UCSD-AML1 (cell line): ENCODE measurements at regions not wholly inside any gene's neighbourhood (a gene's known extent, or its start where the extent isn't known, plus 50 kb on each side); places are given as distances from the start of the nearest gene placed in this dataset.

Experiments used
- DNase-seq: peaks from one replicate; lab custom pipeline; 2025; ENCODE audit not compliant: unreplicated experiment; lab: John Stamatoyannopoulos, UW

DNA sequence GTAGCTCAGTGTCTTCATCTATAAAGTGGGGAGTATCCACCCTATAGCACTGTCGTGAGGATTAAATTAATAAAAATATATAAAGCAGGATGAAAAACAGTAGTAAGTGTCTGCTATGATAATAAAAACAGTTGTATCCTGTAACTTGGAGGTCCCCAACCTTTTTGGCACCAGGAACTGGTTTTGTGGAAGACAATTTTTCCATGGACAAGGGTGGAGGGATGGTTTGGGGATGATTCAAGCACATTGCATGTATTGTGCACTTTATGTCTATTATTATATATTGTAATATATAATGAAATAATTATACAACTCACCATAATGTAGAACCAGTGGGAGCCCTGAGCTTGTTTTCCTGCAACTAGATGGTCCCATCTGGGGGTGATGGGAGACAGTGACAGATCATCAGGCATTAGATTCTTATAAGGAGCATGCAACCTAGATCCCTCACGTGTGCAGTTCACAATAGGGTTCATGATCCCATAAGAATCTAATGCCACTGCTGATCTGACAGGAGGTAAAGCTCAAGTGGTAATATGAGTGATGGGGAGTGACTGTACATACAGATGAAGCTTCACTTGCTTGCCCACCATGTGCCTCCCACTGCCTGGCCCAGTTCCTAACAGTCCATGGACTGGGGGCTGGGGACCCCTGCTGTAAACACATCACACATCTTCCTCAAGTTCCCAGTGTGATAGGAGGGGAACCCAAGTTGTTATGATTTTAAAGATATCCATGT is 177.4 kb upstream of the DAPK1 start:
- no peak for DNase-seq

GRCh38 chr9:87322840-87323635 is 174.6 kb upstream of the DAPK1 start:
- DNase-seq, result no peak

- DNase-seq, result no peak
Observed at GRCh38 chr9:87323928-87324327, 173.7 kb upstream of the DAPK1 start.

GRCh38 chr9:87324613-87325194 is 173.0 kb upstream of the DAPK1 start:
- no peak for DNase-seq

DNA sequence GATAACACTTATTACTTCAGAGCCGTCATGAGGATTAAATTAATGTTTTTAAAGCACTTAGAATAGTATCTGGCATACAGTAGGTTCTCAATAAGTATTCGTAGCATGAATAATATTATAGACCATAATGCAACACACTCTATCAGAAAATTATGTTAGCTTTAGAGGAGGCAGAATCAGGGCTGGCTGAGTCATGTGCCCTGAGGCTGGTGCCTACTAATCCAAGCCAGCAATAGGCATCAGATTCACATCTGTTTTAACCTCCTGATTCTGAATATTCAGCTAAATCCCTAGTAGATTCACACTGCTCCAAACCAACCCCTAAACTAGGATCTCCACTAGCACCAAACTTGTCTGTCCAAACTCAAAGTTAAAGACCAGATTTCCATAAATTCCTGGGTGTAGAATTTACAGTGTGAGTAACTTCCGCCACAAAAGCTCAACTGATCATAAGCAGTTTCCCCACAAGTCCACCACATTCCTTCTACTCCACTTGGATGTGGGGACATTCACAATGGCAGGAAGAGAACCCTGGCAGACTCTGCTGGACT is 170.0 kb upstream of the DAPK1 start:
- DNase-seq, result no peak

- no peak for DNase-seq
Observed at GRCh38 chr9:87333802-87334201, 163.9 kb upstream of the DAPK1 start.

DNA sequence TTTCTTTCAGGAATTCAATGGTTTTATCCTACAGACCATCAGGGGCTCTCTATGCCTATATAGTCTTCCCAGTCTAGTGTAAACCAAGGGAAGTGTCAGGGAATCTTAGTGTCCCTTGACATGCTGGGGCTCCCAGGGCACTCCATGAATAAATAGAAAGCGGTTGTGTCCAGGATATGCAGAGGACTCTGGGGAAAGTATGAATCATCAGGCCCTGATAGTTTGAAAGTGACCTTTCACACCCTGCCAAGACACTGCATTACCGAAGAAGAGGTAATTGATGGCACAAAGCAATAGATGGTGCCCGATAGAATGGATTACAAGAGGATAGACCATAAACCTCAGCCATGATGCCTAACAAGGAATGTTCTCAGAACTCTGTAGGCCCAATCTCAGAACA is 163.3 kb upstream of the DAPK1 start:
- DNase-seq, result no peak

- DNase-seq, result no peak
Observed at GRCh38 chr9:87336407-87336806, 161.3 kb upstream of the DAPK1 start.

DNA sequence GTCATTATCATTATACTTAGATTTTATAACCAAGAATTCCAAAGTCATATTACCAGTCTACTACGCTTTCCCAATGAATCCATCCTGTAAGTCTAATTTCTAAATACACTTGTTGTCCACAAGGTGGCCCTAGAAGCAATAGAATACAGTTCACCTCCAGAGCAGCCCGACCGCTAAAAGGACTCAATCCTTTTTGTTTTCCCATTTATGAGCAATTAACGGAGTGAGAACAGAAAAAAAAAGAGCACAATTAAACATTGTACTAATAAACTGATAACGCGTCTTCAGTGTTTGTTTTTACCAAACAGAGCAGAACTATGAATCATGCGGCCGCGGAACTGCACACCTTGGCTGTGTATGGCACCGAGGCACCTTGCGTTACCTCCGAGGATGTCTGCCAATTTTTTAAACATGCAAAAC is 160.7 kb upstream of the DAPK1 start:
- DNase-seq, result no peak

DNA sequence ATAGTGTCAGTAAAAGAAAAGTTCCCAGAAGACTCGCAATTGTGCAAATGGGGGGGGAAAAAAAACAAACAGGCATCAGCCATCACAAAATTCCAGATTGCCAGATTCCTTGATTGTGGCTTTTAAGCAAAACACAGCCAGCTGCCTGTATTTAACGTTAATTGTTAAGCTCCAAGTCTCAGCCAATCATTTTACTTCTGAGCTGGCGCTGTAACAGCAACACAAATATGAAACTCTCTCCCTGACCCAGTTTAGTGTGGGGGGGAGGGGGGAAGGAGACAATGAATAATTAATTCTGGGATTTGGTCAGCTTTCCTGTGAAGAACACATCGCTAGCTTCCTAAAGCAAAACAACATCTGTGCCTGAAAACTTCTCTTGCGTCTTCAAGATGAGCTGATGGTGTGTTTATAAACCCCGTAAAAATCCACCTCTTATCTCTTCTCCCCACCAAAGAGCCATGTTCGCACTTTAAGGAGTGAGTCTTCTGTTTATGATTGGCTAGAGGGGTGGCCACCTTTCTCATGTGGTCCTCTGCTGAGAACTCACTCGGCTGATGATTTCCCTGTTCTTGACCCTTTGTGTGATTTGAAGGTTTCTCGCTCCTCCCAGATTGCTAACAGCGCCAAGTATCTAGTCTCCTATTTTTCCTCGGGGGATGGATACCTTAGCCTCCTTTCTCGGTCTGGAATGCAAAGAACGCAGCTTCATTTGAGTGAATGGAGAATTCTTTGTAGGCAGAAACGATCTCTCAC is 160.2 kb upstream of the DAPK1 start:
- no peak for DNase-seq

- DNase-seq, result no peak
Observed at GRCh38 chr9:87338088-87338989, 159.3 kb upstream of the DAPK1 start.

DNA sequence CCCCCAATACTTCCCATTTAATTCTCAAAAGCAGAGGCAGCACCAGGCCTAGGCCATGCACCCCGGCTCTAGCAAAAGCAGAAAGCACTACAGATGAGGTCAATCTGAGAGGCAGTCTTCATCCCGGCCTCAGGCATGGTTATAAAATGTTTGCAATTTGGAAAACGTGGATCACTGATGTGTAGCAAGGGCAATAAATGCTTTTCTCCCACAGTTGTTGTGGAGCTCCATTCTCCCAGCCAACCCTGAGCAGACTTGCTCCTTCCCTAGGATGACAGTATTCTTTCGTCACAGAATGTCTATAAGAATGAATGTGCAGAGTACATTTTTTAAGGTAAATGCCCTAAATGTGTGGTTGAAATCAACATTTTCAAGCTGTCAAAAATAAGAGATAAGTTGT is 157.3 kb upstream of the DAPK1 start:
- DNase-seq, result no peak

DNA sequence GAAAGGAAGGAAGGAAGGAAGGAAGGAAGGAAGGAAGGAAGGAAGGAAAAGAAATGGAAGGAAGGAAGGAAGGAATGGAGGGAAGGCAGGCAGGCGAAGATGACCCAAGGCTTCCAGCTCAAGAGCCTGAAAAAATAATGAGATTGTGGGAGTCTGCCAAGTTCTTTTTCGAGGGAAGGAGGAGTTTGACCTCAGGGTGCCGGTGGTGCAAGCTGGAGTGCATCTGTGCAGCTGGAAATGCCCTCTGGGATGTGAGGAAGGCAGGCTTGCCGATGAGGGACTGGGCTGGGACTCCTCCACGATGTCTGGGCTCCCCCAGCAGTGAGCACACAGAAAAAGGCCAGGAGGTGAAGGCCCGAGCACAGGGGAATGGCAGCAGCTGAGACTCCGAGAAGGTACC is 154.9 kb upstream of the DAPK1 start:
- no peak for DNase-seq

- no peak for DNase-seq
Observed at GRCh38 chr9:87343816-87344430, 153.7 kb upstream of the DAPK1 start.

GRCh38 chr9:87346061-87346665 is 151.5 kb upstream of the DAPK1 start:
- DNase-seq, result no peak

DNA sequence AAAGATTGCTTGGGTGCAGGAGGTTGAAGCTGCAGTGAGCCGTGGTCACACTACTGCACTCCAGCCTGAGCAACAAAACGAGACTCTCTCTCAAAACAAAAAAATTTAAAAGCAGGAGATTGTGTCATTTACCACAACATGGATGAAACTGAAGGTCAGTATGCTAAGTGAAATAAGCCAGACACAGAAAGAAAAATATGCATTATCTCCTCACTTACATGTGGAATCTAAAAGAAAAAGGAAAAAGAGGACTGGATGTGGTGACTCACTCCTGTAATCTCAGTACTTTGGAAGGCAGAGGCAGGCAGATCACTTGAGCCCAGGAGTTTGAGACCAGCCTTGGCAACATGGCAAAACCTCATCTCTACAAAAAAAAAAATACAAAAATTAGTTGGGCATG is 146.8 kb upstream of the DAPK1 start:
- no peak for DNase-seq

DNA sequence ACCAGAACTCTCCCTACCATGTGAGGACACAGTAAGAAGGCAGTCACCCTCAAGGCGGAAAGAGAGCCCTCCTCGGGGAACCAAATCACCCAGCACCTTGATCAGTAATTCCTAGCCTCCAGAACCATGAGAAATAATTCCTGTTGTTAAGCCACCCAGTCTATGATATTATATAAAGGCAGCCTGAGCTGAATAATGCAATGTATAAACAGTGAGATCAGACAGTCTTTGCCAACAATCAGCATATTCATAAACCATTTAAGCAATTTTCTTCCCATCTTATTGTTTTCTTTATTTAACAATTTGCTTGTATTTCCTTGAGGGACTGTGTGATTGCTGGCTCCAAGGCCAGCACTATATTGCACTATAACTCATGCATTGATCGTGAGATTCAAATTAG is 144.4 kb upstream of the DAPK1 start:
- DNase-seq, result no peak

DNA sequence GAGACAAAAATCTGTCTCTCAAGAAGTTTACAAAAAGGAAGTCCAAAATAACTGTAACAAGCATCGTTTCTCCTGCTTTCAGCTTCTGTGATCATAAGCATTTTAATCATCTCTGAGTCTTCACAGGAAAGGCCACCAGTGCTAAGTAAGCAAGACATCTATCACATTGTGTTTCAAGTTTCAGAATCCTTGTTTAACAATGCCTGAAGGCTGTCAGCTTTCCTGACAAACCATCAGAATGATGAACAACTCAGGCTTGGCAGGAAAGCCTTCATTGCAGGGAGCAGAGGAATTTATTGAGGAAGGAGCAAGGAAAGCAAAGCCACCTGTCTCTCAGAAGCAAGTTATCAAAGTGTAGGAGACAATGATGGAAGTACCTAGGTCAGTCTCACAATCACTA is 143.5 kb upstream of the DAPK1 start:
- DNase-seq, result no peak

GRCh38 chr9:87357600-87357999 is 140.1 kb upstream of the DAPK1 start:
- DNase-seq, result no peak
